MCF 10A (cell line): ENCODE measurements at regions not wholly inside any gene's neighbourhood (a gene's known extent, or its start where the extent isn't known, plus 50 kb on each side); places are given as distances from the start of the nearest gene placed in this dataset.

Source experiments
- BruUV-seq: library from RNA; stranded (reverse); fragments of 400-500 nt; replicated peaks from 2 replicates; lab custom pipeline; 2021; lab: Mats Ljungman, UMichigan
- CTCF ChIA-PET: fragments of 300-600 bp; sonication (Branson Sonifier 250); formaldehyde crosslinking; extraction: SDS; loops from one replicate; lab custom pipeline; 2021; ENCODE audit warnings: antibody characterized with exemption, inconsistent platforms; lab: Yijun Ruan, JAX
- POLR2A ChIA-PET: fragments of 300-600, 350-650 bp; sonication (Branson Sonifier 250); formaldehyde crosslinking; extraction: SDS; loops from one replicate; lab custom pipeline; 2020; ENCODE audit warnings: antibody characterized with exemption, inconsistent platforms; lab: Yijun Ruan, JAX
- DNase-seq: peaks from one replicate; pipeline ENCODE4 v3.0.0-alpha.2; 2018; ENCODE audit not compliant: unreplicated experiment
- H3K27ac Mint-ChIP-seq: one replicate; pipeline ENCODE4 v1.8.0; 2022; ENCODE audit warnings: mild to moderate bottlenecking, low read depth, mixed read lengths; ENCODE audit not compliant: unreplicated experiment
- H3K27me3 Mint-ChIP-seq: one replicate; pipeline ENCODE4 v1.8.0; 2022; ENCODE audit warnings: mixed read lengths; ENCODE audit not compliant: insufficient read depth, unreplicated experiment
- H3K36me3 Mint-ChIP-seq: one replicate; pipeline ENCODE4 v1.8.0; 2022; ENCODE audit warnings: mild to moderate bottlenecking, moderate library complexity, mixed read lengths; ENCODE audit not compliant: insufficient read depth, unreplicated experiment
- H3K4me1 Mint-ChIP-seq: one replicate; pipeline ENCODE4 v1.8.0; 2022; ENCODE audit warnings: mixed read lengths; ENCODE audit not compliant: insufficient read depth, unreplicated experiment
- H3K4me3 Mint-ChIP-seq: one replicate; pipeline ENCODE4 v1.8.0; 2022; ENCODE audit warnings: mild to moderate bottlenecking, moderate library complexity, mixed read lengths; ENCODE audit not compliant: unreplicated experiment
- H3K9me3 Mint-ChIP-seq: one replicate; pipeline ENCODE4 v1.8.0; 2022; ENCODE audit warnings: mixed read lengths; ENCODE audit not compliant: unreplicated experiment
- CTCF ChIP-seq: fragments of 200-600 bp; IDR thresholded peaks from one replicate; pipeline ENCODE4 v1.8.0; 2022; ENCODE audit warnings: antibody characterized with exemption, mild to moderate bottlenecking; ENCODE audit not compliant: unreplicated experiment
- intact Hi-C: fragments of 100-400 bp; cut with micrococcal nuclease; formaldehyde crosslinking; loops from 2 replicates; pipeline ENCODE4 v1.14.1; 2022

GRCh38 chr1:108028841-108029388 is 63.9 kb upstream of the VAV3 start:
- no TSS peak for BruUV-seq
- Mint-ChIP-seq H3K27me3 (no peaks in the 10 kb centered on the region), H3K9me3 (no peaks in the 10 kb centered on the region), H3K4me1 (no peaks in the 10 kb centered on the region), H3K4me3 (no peak overlapping the region), H3K27ac (no peak overlapping the region), H3K36me3 (no peaks in the 10 kb centered on the region)
- intact Hi-C loops = no loop called here
- TF ChIP-seq CTCF = no peak
- DNase-seq = no peak
- POLR2A ChIA-PET = interaction anchor here (1.1 kb wide), 2 partner anchors 8 to 15 kb away, joined by 3 to 4 read pairs; no protein-coding TSS in a partner anchor
- CTCF ChIA-PET = interaction anchor here (0.6 kb wide), 2 partner anchors 16 to 1818 kb away, joined by 3 to 5 read pairs; no protein-coding TSS in a partner anchor

GRCh38 chr1:108027389-108027788 is 62.4 kb upstream of the VAV3 start:
- no TSS peak for BruUV-seq
- H3K27ac Mint-ChIP-seq = no peak overlapping the region
- POLR2A ChIA-PET = no interaction called here

GRCh38 chr1:108017698-108018097 is 52.7 kb upstream of the VAV3 start:
- peak; percentile 13 for DNase-seq
- Mint-ChIP-seq H3K36me3 (no peaks in the 10 kb centered on the region), H3K4me1 (peaks cover 10% of the 10 kb centered on the region), H3K9me3 (no peaks in the 10 kb centered on the region), H3K27me3 (no peaks in the 10 kb centered on the region), H3K4me3 (no peak overlapping the region), H3K27ac (no peak overlapping the region)
- CTCF ChIA-PET = interaction anchor here (0.7 to 1.1 kb wide), 2 partner anchors 10 to 18 kb away, joined by 3 to 4 read pairs; no protein-coding TSS in a partner anchor
- intact Hi-C loops = no loop called here
- POLR2A ChIA-PET = no interaction called here
- no TSS peak for BruUV-seq
- TF ChIP-seq CTCF = no peak

More at GRCh38 chr1:108027389-108027788, 62.4 kb upstream of the VAV3 start:
- H3K4me1 Mint-ChIP-seq = no peaks in the 10 kb centered on the region
- H3K4me3 Mint-ChIP-seq = no peak overlapping the region
- intact Hi-C loops = no loop called here
- CTCF ChIA-PET = no interaction called here
- DNase-seq = no peak
- no peak for TF ChIP-seq CTCF
- H3K27me3 Mint-ChIP-seq = no peaks in the 10 kb centered on the region
- no peaks in the 10 kb centered on the region for H3K9me3 Mint-ChIP-seq
- no peaks in the 10 kb centered on the region for H3K36me3 Mint-ChIP-seq

- no peaks in the 10 kb centered on the region for H3K27me3 Mint-ChIP-seq
- DNase-seq = peak; percentile 62
Observed at GRCh38 chr1:108016451-108016920, 51.5 kb upstream of the VAV3 start.

More at GRCh38 chr1:108016451-108016920, 51.5 kb upstream of the VAV3 start:
- Mint-ChIP-seq H3K27ac (no peak overlapping the region), H3K4me3 (no peak overlapping the region), H3K9me3 (no peaks in the 10 kb centered on the region), H3K36me3 (no peaks in the 10 kb centered on the region), H3K4me1 (peaks cover 10% of the 10 kb centered on the region)
- BruUV-seq = no TSS peak
- TF ChIP-seq CTCF = no peak
- intact Hi-C loops = no loop called here
- ChIA-PET CTCF (interaction anchor here (0.6 kb wide), 1 partner anchor 116 kb away, joined by 5 read pairs; no protein-coding TSS in a partner anchor), POLR2A (interaction anchor here (0.6 to 1.2 kb wide), 3 partner anchors 22 to 747 kb away, joined by 3 to 5 read pairs (median 3); no protein-coding TSS in a partner anchor)
